ENCODE measurements at regions not wholly inside any gene's neighbourhood (a gene's known extent, or its start where the extent isn't known, plus 50 kb on each side); places are given as distances from the start of the nearest gene placed in this dataset.
"Not testable (repeated sequence)": the region's sequence is repeated elsewhere in the genome, so short reads cannot be mapped to it uniquely, and the experiment has no call there.

DNA sequence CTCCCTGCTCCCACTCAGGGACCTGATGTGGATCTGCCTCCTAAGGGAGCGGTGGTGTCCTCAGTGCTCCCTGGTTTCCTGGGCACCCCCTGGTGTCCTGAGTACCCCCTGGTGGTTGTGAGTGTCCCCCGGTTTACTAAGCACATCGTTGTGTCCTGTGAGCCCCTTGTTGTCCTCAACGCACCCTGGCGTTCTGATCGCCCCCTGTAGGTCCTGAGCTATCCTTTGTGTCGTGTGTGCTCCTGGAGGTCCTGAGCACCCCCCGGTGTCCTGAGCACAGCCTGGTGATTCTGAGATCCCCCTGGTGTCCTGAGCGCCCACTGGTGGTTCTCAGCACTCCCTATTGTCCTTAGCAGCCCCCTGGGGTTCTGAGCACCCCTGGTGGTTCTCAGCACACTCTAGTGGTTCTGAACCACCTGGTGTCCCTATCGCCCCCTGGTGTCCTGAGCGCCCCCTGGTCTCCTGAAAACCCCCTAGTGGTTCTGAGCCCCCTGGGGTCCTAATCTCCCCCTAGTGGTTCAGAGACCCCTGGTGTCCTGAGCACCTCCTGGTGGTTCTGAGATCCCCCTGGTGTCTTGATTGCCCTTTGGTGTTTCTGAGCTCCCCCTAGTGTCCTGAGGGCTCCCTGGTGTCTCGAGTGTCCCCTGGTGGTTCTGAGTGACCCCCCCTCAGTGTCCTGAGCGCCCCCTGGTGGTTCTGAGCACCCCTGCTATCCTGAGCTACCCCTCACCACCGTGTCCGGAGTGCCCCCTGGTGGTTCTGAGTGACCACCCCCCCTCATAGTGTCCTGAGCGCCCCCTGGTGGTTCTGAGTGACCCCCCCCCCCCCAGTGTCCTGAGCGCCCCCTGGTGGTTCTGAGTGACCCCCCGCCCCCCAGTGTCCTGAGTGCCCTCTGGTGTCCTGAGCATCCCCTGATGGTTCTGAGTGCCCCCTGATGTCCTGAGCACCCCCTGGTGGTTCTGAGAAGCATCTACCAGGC lies 615.1 kb downstream of the TMEM121 start:
- TF ChIP-seq YY1 (IDR thresholded peaks at IDR 0.05; ENCODE audit: insufficient read depth, insufficient replicate concordance, low read depth, low read length): no peak
- TF ChIP-seq, protein P1, sequence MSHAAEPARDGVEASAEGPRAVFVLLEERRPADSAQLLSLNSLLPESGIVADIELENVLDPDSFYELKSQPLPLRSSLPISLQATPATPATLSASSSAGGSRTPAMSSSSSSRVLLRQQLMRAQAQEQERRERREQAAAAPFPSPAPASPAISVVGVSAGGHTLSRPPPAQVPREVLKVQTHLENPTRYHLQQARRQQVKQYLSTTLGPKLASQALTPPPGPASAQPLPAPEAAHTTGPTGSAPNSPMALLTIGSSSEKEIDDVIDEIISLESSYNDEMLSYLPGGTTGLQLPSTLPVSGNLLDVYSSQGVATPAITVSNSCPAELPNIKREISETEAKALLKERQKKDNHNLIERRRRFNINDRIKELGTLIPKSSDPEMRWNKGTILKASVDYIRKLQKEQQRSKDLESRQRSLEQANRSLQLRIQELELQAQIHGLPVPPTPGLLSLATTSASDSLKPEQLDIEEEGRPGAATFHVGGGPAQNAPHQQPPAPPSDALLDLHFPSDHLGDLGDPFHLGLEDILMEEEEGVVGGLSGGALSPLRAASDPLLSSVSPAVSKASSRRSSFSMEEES (CRISPR knock-in tag; IDR thresholded peaks at IDR 0.05): no peak
- TF ChIP-seq, protein P2, sequence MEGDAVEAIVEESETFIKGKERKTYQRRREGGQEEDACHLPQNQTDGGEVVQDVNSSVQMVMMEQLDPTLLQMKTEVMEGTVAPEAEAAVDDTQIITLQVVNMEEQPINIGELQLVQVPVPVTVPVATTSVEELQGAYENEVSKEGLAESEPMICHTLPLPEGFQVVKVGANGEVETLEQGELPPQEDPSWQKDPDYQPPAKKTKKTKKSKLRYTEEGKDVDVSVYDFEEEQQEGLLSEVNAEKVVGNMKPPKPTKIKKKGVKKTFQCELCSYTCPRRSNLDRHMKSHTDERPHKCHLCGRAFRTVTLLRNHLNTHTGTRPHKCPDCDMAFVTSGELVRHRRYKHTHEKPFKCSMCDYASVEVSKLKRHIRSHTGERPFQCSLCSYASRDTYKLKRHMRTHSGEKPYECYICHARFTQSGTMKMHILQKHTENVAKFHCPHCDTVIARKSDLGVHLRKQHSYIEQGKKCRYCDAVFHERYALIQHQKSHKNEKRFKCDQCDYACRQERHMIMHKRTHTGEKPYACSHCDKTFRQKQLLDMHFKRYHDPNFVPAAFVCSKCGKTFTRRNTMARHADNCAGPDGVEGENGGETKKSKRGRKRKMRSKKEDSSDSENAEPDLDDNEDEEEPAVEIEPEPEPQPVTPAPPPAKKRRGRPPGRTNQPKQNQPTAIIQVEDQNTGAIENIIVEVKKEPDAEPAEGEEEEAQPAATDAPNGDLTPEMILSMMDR (CRISPR knock-in tag; IDR thresholded peaks at IDR 0.05): peak; percentile 12; the same call in 1 of the 2 replicates
- H2AFZ ChIP-seq (ENCODE audit: low read length): no peak overlapping the region
- no peak overlapping the region for H3K27ac ChIP-seq (ENCODE audit: extremely low read length, insufficient read depth, low read length)
- no peaks in the 10 kb centered on the region for H4K20me1 ChIP-seq (ENCODE audit: insufficient read depth, low read length)
- FAIRE-seq (no peak), DNase-seq (ENCODE audit: low spot score) (no peak), ATAC-seq (no peak)
- no peaks in the 10 kb centered on the region for H3K79me2 ChIP-seq (ENCODE audit: insufficient read depth, low read length)
- 62% methylated on average over 11 of the region's 18 CpGs for WGBS (ENCODE audit: low lambda C conversion rate)
- H3K36me3 ChIP-seq (replicated peaks in 1 of 2; ENCODE audit: control insufficient read depth in 1 of 2, insufficient read depth in 2 of 2, low read length in 2 of 2): no peaks in the 10 kb centered on the region
- intact Hi-C loops (cut with micrococcal nuclease; ENCODE audit: unreplicated experiment): no loop called here
- no peaks in the 10 kb centered on the region for H3K27me3 ChIP-seq (ENCODE audit: control insufficient read depth in 1 of 2, insufficient read depth in 2 of 2, low read length in 2 of 2)
- ChIA-PET CTCF (ENCODE audit: low intra/inter-chr PET ratio, low total read pairs) (interaction anchor here (1.1 to 1.7 kb wide), 5 partner anchors 28 to 167 kb away, joined by 4 to 9 read pairs (median 6); no protein-coding TSS in a partner anchor), POLR2A (no interaction called here)
- H3K9ac ChIP-seq (ENCODE audit: insufficient read depth, low read depth, low read length): no peak overlapping the region
- in situ Hi-C loops (cut with HindIII; ENCODE audit: extremely low pct_ligation_motif_present, low pct_unique_long_range_greater_than_20kb): no loop called here
- H3K4me1 ChIP-seq (ENCODE audit: insufficient read depth, low read length): no peaks in the 10 kb centered on the region
- no peak overlapping the region for H3K4me3 ChIP-seq (replicated peaks in 1 of 3; ENCODE audit: insufficient read depth in 1 of 3, low read depth in 2 of 3, low read length in 3 of 3)
- H3K9me3 ChIP-seq (ENCODE audit: low read length): peaks cover 8% of the 10 kb centered on the region
- BruUV-seq (replicated peaks): no TSS peak
- H3K4me2 ChIP-seq (ENCODE audit: low read depth, low read length): no peak overlapping the region

DNA sequence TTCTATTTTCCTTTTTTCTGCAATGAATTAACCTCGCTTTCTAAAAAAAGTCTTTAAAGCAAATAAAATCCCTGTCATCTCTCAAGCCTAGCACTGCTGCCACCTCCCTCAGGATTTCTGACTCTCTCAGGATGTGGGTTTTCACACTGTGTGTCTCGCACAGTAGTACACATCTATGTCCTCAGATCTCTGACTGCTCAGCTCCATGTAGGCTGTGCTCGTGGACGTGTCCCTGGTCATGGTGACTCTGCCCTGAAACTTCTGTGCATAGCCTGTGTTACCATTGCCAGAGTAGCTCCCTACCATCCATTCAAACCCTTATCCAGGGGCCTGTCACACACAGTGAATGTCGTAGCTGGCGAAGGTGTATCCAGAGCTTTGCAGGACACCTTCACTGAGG lies 619.3 kb downstream of the TMEM121 start:
- ATAC-seq; H3K79me2 ChIP-seq (ENCODE audit: insufficient read depth, low read length); FAIRE-seq; H3K27ac ChIP-seq (ENCODE audit: extremely low read length, insufficient read depth, low read length); POLR2A ChIA-PET; H3K36me3 ChIP-seq (replicated peaks in 1 of 2; ENCODE audit: control insufficient read depth in 1 of 2, insufficient read depth in 2 of 2, low read length in 2 of 2); H4K20me1 ChIP-seq (ENCODE audit: insufficient read depth, low read length); intact Hi-C loops (cut with micrococcal nuclease; ENCODE audit: unreplicated experiment); in situ Hi-C loops (cut with HindIII; ENCODE audit: extremely low pct_ligation_motif_present, low pct_unique_long_range_greater_than_20kb); H2AFZ ChIP-seq (ENCODE audit: low read length); H3K4me3 ChIP-seq (replicated peaks in 1 of 3; ENCODE audit: insufficient read depth in 1 of 3, low read depth in 2 of 3, low read length in 3 of 3); CTCF ChIA-PET (ENCODE audit: low intra/inter-chr PET ratio, low total read pairs); H3K4me2 ChIP-seq (ENCODE audit: low read depth, low read length); H3K9ac ChIP-seq (ENCODE audit: insufficient read depth, low read depth, low read length); DNase-seq (ENCODE audit: low spot score); H3K27me3 ChIP-seq (ENCODE audit: control insufficient read depth in 1 of 2, insufficient read depth in 2 of 2, low read length in 2 of 2); BruUV-seq (replicated peaks); H3K4me1 ChIP-seq (ENCODE audit: insufficient read depth, low read length); H3K9me3 ChIP-seq (ENCODE audit: low read length): not testable (repeated sequence)
- 19% methylated on average over 4 of the region's 6 CpGs for WGBS (ENCODE audit: low lambda C conversion rate)

All from HepG2 (cell line).